Transverse colon (tissue), 3 donors: ENCODE measurements at regions not wholly inside any gene's neighbourhood (a gene's known extent, or its start where the extent isn't known, plus 50 kb on each side); places are given as distances from the start of the nearest gene placed in this dataset.
"Not testable (repeated sequence)": the region's sequence is repeated elsewhere in the genome, so short reads cannot be mapped to it uniquely, and the experiment has no call there.

Source experiments
- POLR2A ChIP-seq: fragments of 450-650 bp; IDR thresholded peaks from one replicate; pipeline ENCODE4 v1.6.1; 2016; ENCODE audit warnings: antibody characterized with exemption, mild to moderate bottlenecking, moderate library complexity
- TF ChIP-seq, protein P1 (sequence below), 5 experiments: fragments of 200-600 bp in 3 of 5; fragments of 450-650 bp in 2 of 5; sonication (generic) in 3 of 5; IDR thresholded peaks; 1 replicate in 2 of 5; 2 replicates in 3 of 5; pipeline ENCODE4 v1.5.1; 2016 to 2017; ENCODE audit warnings: antibody characterized with exemption in 5 of 5, inconsistent platforms in 3 of 5, mild to moderate bottlenecking in 2 of 5, moderate library complexity in 1 of 5

GRCh38 chr2:142811644-142812043 is 65.8 kb upstream of the KYNU start:
- TF ChIP-seq, protein P1, sequence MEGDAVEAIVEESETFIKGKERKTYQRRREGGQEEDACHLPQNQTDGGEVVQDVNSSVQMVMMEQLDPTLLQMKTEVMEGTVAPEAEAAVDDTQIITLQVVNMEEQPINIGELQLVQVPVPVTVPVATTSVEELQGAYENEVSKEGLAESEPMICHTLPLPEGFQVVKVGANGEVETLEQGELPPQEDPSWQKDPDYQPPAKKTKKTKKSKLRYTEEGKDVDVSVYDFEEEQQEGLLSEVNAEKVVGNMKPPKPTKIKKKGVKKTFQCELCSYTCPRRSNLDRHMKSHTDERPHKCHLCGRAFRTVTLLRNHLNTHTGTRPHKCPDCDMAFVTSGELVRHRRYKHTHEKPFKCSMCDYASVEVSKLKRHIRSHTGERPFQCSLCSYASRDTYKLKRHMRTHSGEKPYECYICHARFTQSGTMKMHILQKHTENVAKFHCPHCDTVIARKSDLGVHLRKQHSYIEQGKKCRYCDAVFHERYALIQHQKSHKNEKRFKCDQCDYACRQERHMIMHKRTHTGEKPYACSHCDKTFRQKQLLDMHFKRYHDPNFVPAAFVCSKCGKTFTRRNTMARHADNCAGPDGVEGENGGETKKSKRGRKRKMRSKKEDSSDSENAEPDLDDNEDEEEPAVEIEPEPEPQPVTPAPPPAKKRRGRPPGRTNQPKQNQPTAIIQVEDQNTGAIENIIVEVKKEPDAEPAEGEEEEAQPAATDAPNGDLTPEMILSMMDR (IDR thresholded peaks at IDR 0.05) = not testable (repeated sequence)
- TF ChIP-seq POLR2A = not testable (repeated sequence)
